Activated naive CD4-positive, alpha-beta T cell treated with anti-CD3 and anti-CD28 coated beads for 36 hours (primary cell): ENCODE measurements at regions not wholly inside any gene's neighbourhood (a gene's known extent, or its start where the extent isn't known, plus 50 kb on each side); places are given as distances from the start of the nearest gene placed in this dataset.

Source experiments
- CTCF ChIA-PET: fragments of 350-600 bp; sonication (Branson Sonifier 250); formaldehyde crosslinking; loops from one replicate; lab custom pipeline; 2021; ENCODE audit warnings: antibody characterized with exemption; lab: Charles Lee
- DNase-seq: peaks from one replicate; pipeline ENCODE4 v3.0.0-alpha.2; 2020
- H3K27ac Mint-ChIP-seq: one replicate; pipeline ENCODE4 v1.8.0; 2021; ENCODE audit warnings: mild to moderate bottlenecking, mixed read lengths
- H3K27me3 Mint-ChIP-seq: one replicate; pipeline ENCODE4 v1.8.0; 2021; ENCODE audit warnings: low read depth, mixed read lengths
- H3K36me3 Mint-ChIP-seq: one replicate; pipeline ENCODE4 v1.8.0; 2021; ENCODE audit warnings: low read depth, mixed read lengths
- H3K4me1 Mint-ChIP-seq: one replicate; pipeline ENCODE4 v1.8.0; 2021; ENCODE audit warnings: low read depth, mixed read lengths
- H3K4me3 Mint-ChIP-seq: one replicate; pipeline ENCODE4 v1.8.0; 2021; ENCODE audit warnings: mild to moderate bottlenecking, moderate library complexity, mixed read lengths
- H3K9me3 Mint-ChIP-seq: one replicate; pipeline ENCODE4 v1.8.0; 2021; ENCODE audit warnings: mixed read lengths
- intact Hi-C: fragments of 100-400 bp; cut with micrococcal nuclease; formaldehyde crosslinking; loops from one replicate; pipeline ENCODE4 v1.15.1; 2023

GRCh38 chr11:105468154-105468553 is 141.7 kb upstream of the GRIA4 start:
- Mint-ChIP-seq H3K27ac (no peak overlapping the region), H3K4me3 (no peak overlapping the region), H3K9me3 (no peaks in the 10 kb centered on the region), H3K27me3 (no peaks in the 10 kb centered on the region), H3K4me1 (no peaks in the 10 kb centered on the region), H3K36me3 (no peaks in the 10 kb centered on the region)
- CTCF ChIA-PET, result no interaction called here
- DNase-seq, result no peak
- intact Hi-C loops, result no loop called here

- Mint-ChIP-seq H3K27ac (no peak overlapping the region), H3K36me3 (no peaks in the 10 kb centered on the region)
Measured at GRCh38 chr11:105466582-105467228, 143.2 kb upstream of the GRIA4 start.

GRCh38 chr11:105458071-105458470 is 151.8 kb upstream of the GRIA4 start:
- Mint-ChIP-seq H3K36me3 (no peaks in the 10 kb centered on the region), H3K4me3 (no peak overlapping the region), H3K4me1 (no peaks in the 10 kb centered on the region), H3K27ac (no peak overlapping the region), H3K9me3 (no peaks in the 10 kb centered on the region), H3K27me3 (peaks cover under 1% of the 10 kb centered on the region)
- intact Hi-C loops, result no loop called here
- DNase-seq, result no peak
- CTCF ChIA-PET, result no interaction called here

More at GRCh38 chr11:105466582-105467228, 143.2 kb upstream of the GRIA4 start:
- intact Hi-C loops, result no loop called here
- Mint-ChIP-seq H3K4me3 (no peak overlapping the region), H3K27me3 (no peaks in the 10 kb centered on the region), H3K4me1 (no peaks in the 10 kb centered on the region), H3K9me3 (no peaks in the 10 kb centered on the region)
- CTCF ChIA-PET, result no interaction called here
- DNase-seq, result no peak

- no peaks in the 10 kb centered on the region for H3K36me3 Mint-ChIP-seq
- DNase-seq, result no peak
- no peak overlapping the region for H3K4me3 Mint-ChIP-seq
- H3K4me1 Mint-ChIP-seq, result no peaks in the 10 kb centered on the region
- H3K9me3 Mint-ChIP-seq, result no peaks in the 10 kb centered on the region
- H3K27ac Mint-ChIP-seq, result no peak overlapping the region
- CTCF ChIA-PET, result no interaction called here
- intact Hi-C loops, result no loop called here
- peaks cover 3% of the 10 kb centered on the region for H3K27me3 Mint-ChIP-seq
Measured at GRCh38 chr11:105456950-105457349, 152.9 kb upstream of the GRIA4 start.

GRCh38 chr11:105449100-105449734 is 160.7 kb upstream of the GRIA4 start:
- no peaks in the 10 kb centered on the region for H3K36me3 Mint-ChIP-seq
- peaks cover 3% of the 10 kb centered on the region for H3K27me3 Mint-ChIP-seq
- CTCF ChIA-PET, result no interaction called here
- H3K27ac Mint-ChIP-seq, result no peak overlapping the region
- intact Hi-C loops, result no loop called here
- no peak overlapping the region for H3K4me3 Mint-ChIP-seq
- no peak for DNase-seq
- peaks cover 6% of the 10 kb centered on the region for H3K4me1 Mint-ChIP-seq
- peaks cover 7% of the 10 kb centered on the region for H3K9me3 Mint-ChIP-seq

GRCh38 chr11:105448703-105449079 is 161.2 kb upstream of the GRIA4 start:
- CTCF ChIA-PET, result no interaction called here
- intact Hi-C loops, result no loop called here

GRCh38 chr11:105447936-105448702 is 161.8 kb upstream of the GRIA4 start:
- intact Hi-C loops, result no loop called here
- Mint-ChIP-seq H3K27me3 (peaks cover 3% of the 10 kb centered on the region), H3K9me3 (peaks cover 9% of the 10 kb centered on the region), H3K4me1 (peaks cover 6% of the 10 kb centered on the region), H3K36me3 (no peaks in the 10 kb centered on the region), H3K27ac (no peak overlapping the region), H3K4me3 (no peak overlapping the region)
- CTCF ChIA-PET, result no interaction called here
- peak; percentile 22 for DNase-seq

More at GRCh38 chr11:105448703-105449079, 161.2 kb upstream of the GRIA4 start:
- H3K9me3 Mint-ChIP-seq, result peaks cover 9% of the 10 kb centered on the region
- H3K4me1 Mint-ChIP-seq, result peaks cover 6% of the 10 kb centered on the region
- peaks cover 3% of the 10 kb centered on the region for H3K27me3 Mint-ChIP-seq
- H3K36me3 Mint-ChIP-seq, result no peaks in the 10 kb centered on the region
- DNase-seq, result no peak
- no peak overlapping the region for H3K27ac Mint-ChIP-seq
- no peak overlapping the region for H3K4me3 Mint-ChIP-seq

GRCh38 chr11:105443623-105444022 is 166.2 kb upstream of the GRIA4 start:
- CTCF ChIA-PET, result no interaction called here
- DNase-seq, result no peak
- H3K4me3 Mint-ChIP-seq, result no peak overlapping the region
- intact Hi-C loops, result no loop called here
- H3K36me3 Mint-ChIP-seq, result no peaks in the 10 kb centered on the region
- peaks cover 6% of the 10 kb centered on the region for H3K4me1 Mint-ChIP-seq
- no peak overlapping the region for H3K27ac Mint-ChIP-seq
- H3K9me3 Mint-ChIP-seq, result peaks cover 9% of the 10 kb centered on the region
- no peaks in the 10 kb centered on the region for H3K27me3 Mint-ChIP-seq

- Mint-ChIP-seq H3K27ac (no peak overlapping the region), H3K4me3 (no peak overlapping the region), H3K27me3 (peaks cover 2% of the 10 kb centered on the region), H3K4me1 (no peaks in the 10 kb centered on the region), H3K9me3 (no peaks in the 10 kb centered on the region), H3K36me3 (no peaks in the 10 kb centered on the region)
- intact Hi-C loops, result no loop called here
- CTCF ChIA-PET, result no interaction called here
- DNase-seq, result no peak
Measured at GRCh38 chr11:105432241-105432995, 177.5 kb upstream of the GRIA4 start.

GRCh38 chr11:105429096-105429910 is 180.6 kb upstream of the GRIA4 start:
- H3K9me3 Mint-ChIP-seq, result no peaks in the 10 kb centered on the region
- H3K27me3 Mint-ChIP-seq, result no peaks in the 10 kb centered on the region
- no peak overlapping the region for H3K27ac Mint-ChIP-seq
- intact Hi-C loops, result no loop called here
- no peaks in the 10 kb centered on the region for H3K36me3 Mint-ChIP-seq
- no peak for DNase-seq
- H3K4me1 Mint-ChIP-seq, result no peaks in the 10 kb centered on the region
- H3K4me3 Mint-ChIP-seq, result no peak overlapping the region
- CTCF ChIA-PET, result no interaction called here

- Mint-ChIP-seq H3K36me3 (no peaks in the 10 kb centered on the region), H3K9me3 (no peaks in the 10 kb centered on the region), H3K27me3 (peaks cover 3% of the 10 kb centered on the region), H3K4me1 (no peaks in the 10 kb centered on the region), H3K27ac (no peak overlapping the region), H3K4me3 (no peak overlapping the region)
- no peak for DNase-seq
- intact Hi-C loops, result no loop called here
- CTCF ChIA-PET, result no interaction called here
Measured at GRCh38 chr11:105407101-105407500, 202.8 kb upstream of the GRIA4 start.
